Liver (tissue), 8 donors: ENCODE measurements at regions not wholly inside any gene's neighbourhood (a gene's known extent, or its start where the extent isn't known, plus 50 kb on each side); places are given as distances from the start of the nearest gene placed in this dataset.

Source experiments
- DNase-seq: peaks from one replicate; pipeline ENCODE4 v3.0.0-alpha.2; 2017; ENCODE audit warnings: low spot score
- H3K27ac ChIP-seq, 2 donors: one replicate each; pipeline ENCODE4 v1.7.0; 2013; ENCODE audit warnings: inconsistent platforms in 2 of 2, low read length in 2 of 2, control low read depth in 1 of 2, low read depth in 1 of 2, mild to moderate bottlenecking in 1 of 2
- H3K27me3 ChIP-seq, 4 donors: one replicate each; pipeline versions ENCODE4 v1.6.1 to v1.7.0; 2013; ENCODE audit warnings: low read length in 3 of 4, inconsistent platforms in 1 of 4, mild to moderate bottlenecking in 1 of 4, moderate library complexity in 1 of 4; ENCODE audit not compliant: control insufficient read depth in 4 of 4, insufficient read depth in 4 of 4
- H3K36me3 ChIP-seq, 4 donors: one replicate each; pipeline versions ENCODE4 v1.6.1 to v1.7.0; 2013; ENCODE audit warnings: low read length in 3 of 4, mild to moderate bottlenecking in 3 of 4, low read depth in 1 of 4, moderate library complexity in 1 of 4; ENCODE audit not compliant: control insufficient read depth in 4 of 4, insufficient read depth in 3 of 4
- H3K4me1 ChIP-seq, 4 donors: one replicate each; pipeline versions ENCODE4 v1.6.1 to v1.7.0; 2013; ENCODE audit warnings: low read length in 3 of 4, mild to moderate bottlenecking in 3 of 4, moderate library complexity in 1 of 4; ENCODE audit not compliant: control insufficient read depth in 4 of 4, insufficient read depth in 4 of 4
- H3K4me3 ChIP-seq, 3 donors: one replicate each; pipeline versions ENCODE4 v1.6.1 to v1.7.0; 2013; ENCODE audit warnings: low read length in 3 of 3, control low read depth in 1 of 3, low read depth in 1 of 3, mild to moderate bottlenecking in 1 of 3
- H3K9ac ChIP-seq, 2 donors: one replicate each; pipeline ENCODE4 v1.7.0; 2013; ENCODE audit warnings: low read length in 2 of 2, mild to moderate bottlenecking in 2 of 2, moderate library complexity in 2 of 2, control low read depth in 1 of 2, low read depth in 1 of 2
- H3K9me3 ChIP-seq, 4 donors: one replicate each; pipeline versions ENCODE4 v1.6.1 to v1.7.0; 2013; ENCODE audit warnings: low read length in 3 of 4; ENCODE audit not compliant: control insufficient read depth in 4 of 4
- FOXA1 ChIP-seq: IDR thresholded peaks from 2 replicates; pipeline ENCODE4 v1.6.1; 2016; ENCODE audit warnings: antibody characterized with exemption
- FOXA2 ChIP-seq: IDR thresholded peaks from 2 replicates; pipeline ENCODE4 v1.6.1; 2016; ENCODE audit warnings: antibody characterized with exemption
- GABPA ChIP-seq, 2 donors: IDR thresholded peaks in 1 of 2; conservative IDR thresholded peaks in 1 of 2; 2 replicates each; pipeline ENCODE4 v1.6.1; 2016; ENCODE audit warnings: antibody characterized with exemption in 2 of 2, mild to moderate bottlenecking in 1 of 2, moderate library complexity in 1 of 2
- HNF4G ChIP-seq: IDR thresholded peaks from 2 replicates; pipeline ENCODE4 v1.6.1; 2016; ENCODE audit warnings: antibody characterized with exemption
- NR2F2 ChIP-seq: IDR thresholded peaks from 2 replicates; pipeline ENCODE4 v1.6.1; 2016; ENCODE audit warnings: antibody characterized with exemption
- RAD21 ChIP-seq, 2 donors: IDR thresholded peaks; 2 replicates each; pipeline ENCODE4 v1.6.1; 2016; ENCODE audit warnings: antibody characterized with exemption in 2 of 2, mild to moderate bottlenecking in 2 of 2
- RXRA ChIP-seq, 2 donors: IDR thresholded peaks; 2 replicates each; pipeline ENCODE4 v1.6.1; 2017 to 2018; ENCODE audit warnings: antibody characterized with exemption in 2 of 2, mild to moderate bottlenecking in 1 of 2
- SP1 ChIP-seq: IDR thresholded peaks from 2 replicates; pipeline ENCODE4 v1.6.1; 2018; ENCODE audit warnings: antibody characterized with exemption, mild to moderate bottlenecking
- YY1 ChIP-seq: IDR thresholded peaks from 2 replicates; pipeline ENCODE4 v1.6.1; 2016; ENCODE audit warnings: antibody characterized with exemption, mild to moderate bottlenecking
- WGBS: extraction: QIAGEN DNeasy Blood & Tissue Kit; methylation state at CpG from one replicate; pipeline ENCODE4 v1.1.7; 2013; 5-methylcytosine and 5-hydroxymethylcytosine counted together
- TF ChIP-seq, protein P1 (sequence below): fragments of 150-350 bp; IDR thresholded peaks from 2 replicates; pipeline ENCODE4 v1.5.1; 2017; ENCODE audit warnings: improper control_type of control experiment, low read depth, low read length; ENCODE audit not compliant: missing input control
- TF ChIP-seq, protein P2 (sequence below): IDR thresholded peaks from 2 replicates; pipeline ENCODE4 v1.6.1; 2016; ENCODE audit warnings: antibody characterized with exemption, mild to moderate bottlenecking
- TF ChIP-seq, protein P3 (sequence below): IDR thresholded peaks from 2 replicates; pipeline ENCODE4 v1.6.1; 2016; ENCODE audit warnings: antibody characterized with exemption
- TF ChIP-seq, protein P4 (sequence below): IDR thresholded peaks from 2 replicates; pipeline ENCODE4 v1.6.1; 2016; ENCODE audit warnings: antibody characterized with exemption
- TF ChIP-seq, protein P5 (sequence below): IDR thresholded peaks from 2 replicates; pipeline ENCODE4 v1.6.1; 2016; ENCODE audit warnings: antibody characterized with exemption
- donor health status: healthy.
- donor health status: healthy.
- donor health status: healthy.
- donor health status: healthy.
- donor health status: healthy.

DNA sequence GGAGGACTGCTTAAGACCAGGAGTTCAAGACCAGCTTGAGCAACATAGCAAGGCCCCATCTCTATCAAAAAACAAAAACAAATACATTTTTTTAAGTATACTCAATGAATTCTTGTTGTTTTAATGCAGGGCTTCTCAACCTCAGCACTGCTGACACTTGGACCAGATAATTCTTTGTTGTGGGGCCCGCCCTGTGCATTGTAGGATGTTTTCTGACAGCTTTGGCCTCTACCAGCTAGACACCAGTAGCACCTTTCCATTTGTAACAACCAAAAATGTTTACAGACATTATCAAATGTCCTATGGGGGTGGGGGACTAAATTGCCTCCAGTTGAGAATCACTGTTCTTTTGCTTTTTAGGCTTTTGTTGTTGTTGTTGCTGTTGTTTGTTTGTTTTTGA lies 128.1 kb upstream of the MDM1 start:
- no peak for DNase-seq
- H3K4me3 ChIP-seq: no peak overlapping the region
- peaks cover 0 to 4% (median 0%) of the 10 kb centered on the region in 4 donors for H3K4me1 ChIP-seq
- no peaks in the 10 kb centered on the region for H3K27me3 ChIP-seq
- no peaks in the 10 kb centered on the region for H3K9me3 ChIP-seq
- no peaks in the 10 kb centered on the region for H3K36me3 ChIP-seq
- no peak overlapping the region for H3K9ac ChIP-seq
- no peak for TF ChIP-seq YY1
- TF ChIP-seq, protein P1, sequence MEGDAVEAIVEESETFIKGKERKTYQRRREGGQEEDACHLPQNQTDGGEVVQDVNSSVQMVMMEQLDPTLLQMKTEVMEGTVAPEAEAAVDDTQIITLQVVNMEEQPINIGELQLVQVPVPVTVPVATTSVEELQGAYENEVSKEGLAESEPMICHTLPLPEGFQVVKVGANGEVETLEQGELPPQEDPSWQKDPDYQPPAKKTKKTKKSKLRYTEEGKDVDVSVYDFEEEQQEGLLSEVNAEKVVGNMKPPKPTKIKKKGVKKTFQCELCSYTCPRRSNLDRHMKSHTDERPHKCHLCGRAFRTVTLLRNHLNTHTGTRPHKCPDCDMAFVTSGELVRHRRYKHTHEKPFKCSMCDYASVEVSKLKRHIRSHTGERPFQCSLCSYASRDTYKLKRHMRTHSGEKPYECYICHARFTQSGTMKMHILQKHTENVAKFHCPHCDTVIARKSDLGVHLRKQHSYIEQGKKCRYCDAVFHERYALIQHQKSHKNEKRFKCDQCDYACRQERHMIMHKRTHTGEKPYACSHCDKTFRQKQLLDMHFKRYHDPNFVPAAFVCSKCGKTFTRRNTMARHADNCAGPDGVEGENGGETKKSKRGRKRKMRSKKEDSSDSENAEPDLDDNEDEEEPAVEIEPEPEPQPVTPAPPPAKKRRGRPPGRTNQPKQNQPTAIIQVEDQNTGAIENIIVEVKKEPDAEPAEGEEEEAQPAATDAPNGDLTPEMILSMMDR: no peak
- TF ChIP-seq, protein P2, sequence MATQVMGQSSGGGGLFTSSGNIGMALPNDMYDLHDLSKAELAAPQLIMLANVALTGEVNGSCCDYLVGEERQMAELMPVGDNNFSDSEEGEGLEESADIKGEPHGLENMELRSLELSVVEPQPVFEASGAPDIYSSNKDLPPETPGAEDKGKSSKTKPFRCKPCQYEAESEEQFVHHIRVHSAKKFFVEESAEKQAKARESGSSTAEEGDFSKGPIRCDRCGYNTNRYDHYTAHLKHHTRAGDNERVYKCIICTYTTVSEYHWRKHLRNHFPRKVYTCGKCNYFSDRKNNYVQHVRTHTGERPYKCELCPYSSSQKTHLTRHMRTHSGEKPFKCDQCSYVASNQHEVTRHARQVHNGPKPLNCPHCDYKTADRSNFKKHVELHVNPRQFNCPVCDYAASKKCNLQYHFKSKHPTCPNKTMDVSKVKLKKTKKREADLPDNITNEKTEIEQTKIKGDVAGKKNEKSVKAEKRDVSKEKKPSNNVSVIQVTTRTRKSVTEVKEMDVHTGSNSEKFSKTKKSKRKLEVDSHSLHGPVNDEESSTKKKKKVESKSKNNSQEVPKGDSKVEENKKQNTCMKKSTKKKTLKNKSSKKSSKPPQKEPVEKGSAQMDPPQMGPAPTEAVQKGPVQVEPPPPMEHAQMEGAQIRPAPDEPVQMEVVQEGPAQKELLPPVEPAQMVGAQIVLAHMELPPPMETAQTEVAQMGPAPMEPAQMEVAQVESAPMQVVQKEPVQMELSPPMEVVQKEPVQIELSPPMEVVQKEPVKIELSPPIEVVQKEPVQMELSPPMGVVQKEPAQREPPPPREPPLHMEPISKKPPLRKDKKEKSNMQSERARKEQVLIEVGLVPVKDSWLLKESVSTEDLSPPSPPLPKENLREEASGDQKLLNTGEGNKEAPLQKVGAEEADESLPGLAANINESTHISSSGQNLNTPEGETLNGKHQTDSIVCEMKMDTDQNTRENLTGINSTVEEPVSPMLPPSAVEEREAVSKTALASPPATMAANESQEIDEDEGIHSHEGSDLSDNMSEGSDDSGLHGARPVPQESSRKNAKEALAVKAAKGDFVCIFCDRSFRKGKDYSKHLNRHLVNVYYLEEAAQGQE: no peak
- no peak for TF ChIP-seq RAD21 (IDR thresholded peaks at IDR 0.05)
- no peak for TF ChIP-seq RXRA (IDR thresholded peaks at IDR 0.05)
- TF ChIP-seq GABPA (IDR thresholded peaks at IDR 0.05 in 1 of 2, conservative IDR thresholded peaks at IDR 0.05 in 1 of 2): no peak
- TF ChIP-seq, protein P3, sequence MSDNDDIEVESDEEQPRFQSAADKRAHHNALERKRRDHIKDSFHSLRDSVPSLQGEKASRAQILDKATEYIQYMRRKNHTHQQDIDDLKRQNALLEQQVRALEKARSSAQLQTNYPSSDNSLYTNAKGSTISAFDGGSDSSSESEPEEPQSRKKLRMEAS: no peak
- TF ChIP-seq, protein P4, sequence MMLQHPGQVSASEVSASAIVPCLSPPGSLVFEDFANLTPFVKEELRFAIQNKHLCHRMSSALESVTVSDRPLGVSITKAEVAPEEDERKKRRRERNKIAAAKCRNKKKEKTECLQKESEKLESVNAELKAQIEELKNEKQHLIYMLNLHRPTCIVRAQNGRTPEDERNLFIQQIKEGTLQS: no peak
- no peak for TF ChIP-seq SP1
- TF ChIP-seq NR2F2: no peak
- no peak for TF ChIP-seq HNF4G
- WGBS: 95% methylated on average over 1 of the region's 1 CpG
- H3K27ac ChIP-seq: no peak overlapping the region

DNA sequence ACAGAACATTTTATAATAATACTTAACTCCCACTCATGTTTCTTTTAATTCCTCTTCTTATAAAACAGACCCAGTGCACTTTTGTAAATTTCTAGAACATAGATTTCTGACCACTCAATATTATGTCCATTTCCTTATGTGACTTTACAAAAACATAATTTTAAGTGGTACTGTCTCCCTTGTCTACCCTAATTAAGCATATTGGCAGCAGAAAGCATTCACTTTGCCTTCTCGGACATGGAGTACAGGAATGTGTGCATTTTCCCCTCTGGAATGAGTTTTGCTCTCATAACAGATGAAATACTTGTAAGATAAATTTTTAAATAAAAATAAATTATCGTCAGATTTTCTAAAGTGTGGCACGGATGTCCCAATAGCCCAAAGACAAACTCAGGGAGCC lies 129.5 kb upstream of the MDM1 start:
- H3K36me3 ChIP-seq: no peaks in the 10 kb centered on the region
- TF ChIP-seq, protein P4: no peak
- TF ChIP-seq NR2F2 (no peak), RXRA (IDR thresholded peaks at IDR 0.05) (no peak)

DNA sequence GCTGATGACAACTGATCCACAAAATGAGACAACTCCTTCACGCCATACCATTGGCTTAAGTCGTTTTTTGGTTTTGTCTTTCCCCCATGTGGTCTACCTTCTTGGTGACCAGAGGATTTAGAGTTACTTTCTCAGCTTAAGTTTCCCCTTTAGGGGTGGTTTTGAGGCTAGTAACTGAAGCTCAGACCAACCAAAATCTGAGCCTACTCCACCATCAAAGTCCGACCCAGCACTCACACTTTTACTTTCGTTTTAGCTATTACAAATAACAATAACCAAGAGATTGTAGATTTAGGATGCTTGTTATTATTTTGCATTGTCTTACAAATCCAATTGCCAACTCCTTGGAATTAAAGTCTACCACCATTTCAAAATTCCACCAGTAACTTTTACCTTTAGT lies 130.6 kb upstream of the MDM1 start:
- Histone ChIP-seq H3K9me3 (no peaks in the 10 kb centered on the region), H3K27me3 (no peaks in the 10 kb centered on the region), H3K36me3 (no peaks in the 10 kb centered on the region), H3K4me3 (peak overlapping the region in 1 of 3 donors; percentile 13), H3K9ac (no peak overlapping the region), H3K27ac (no peak overlapping the region), H3K4me1 (no peaks in the 10 kb centered on the region)
- WGBS: 72% methylated on average over 4 of the region's 4 CpGs
- no peak for DNase-seq
- TF ChIP-seq, protein P3: no peak
- TF ChIP-seq HNF4G (no peak), FOXA1 (no peak), FOXA2 (no peak), YY1 (no peak)
- TF ChIP-seq, protein P4: no peak
- TF ChIP-seq, protein P5, sequence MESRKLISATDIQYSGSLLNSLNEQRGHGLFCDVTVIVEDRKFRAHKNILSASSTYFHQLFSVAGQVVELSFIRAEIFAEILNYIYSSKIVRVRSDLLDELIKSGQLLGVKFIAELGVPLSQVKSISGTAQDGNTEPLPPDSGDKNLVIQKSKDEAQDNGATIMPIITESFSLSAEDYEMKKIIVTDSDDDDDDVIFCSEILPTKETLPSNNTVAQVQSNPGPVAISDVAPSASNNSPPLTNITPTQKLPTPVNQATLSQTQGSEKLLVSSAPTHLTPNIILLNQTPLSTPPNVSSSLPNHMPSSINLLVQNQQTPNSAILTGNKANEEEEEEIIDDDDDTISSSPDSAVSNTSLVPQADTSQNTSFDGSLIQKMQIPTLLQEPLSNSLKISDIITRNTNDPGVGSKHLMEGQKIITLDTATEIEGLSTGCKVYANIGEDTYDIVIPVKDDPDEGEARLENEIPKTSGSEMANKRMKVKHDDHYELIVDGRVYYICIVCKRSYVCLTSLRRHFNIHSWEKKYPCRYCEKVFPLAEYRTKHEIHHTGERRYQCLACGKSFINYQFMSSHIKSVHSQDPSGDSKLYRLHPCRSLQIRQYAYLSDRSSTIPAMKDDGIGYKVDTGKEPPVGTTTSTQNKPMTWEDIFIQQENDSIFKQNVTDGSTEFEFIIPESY: no peak

More for the DNA sequence above, 129.5 kb upstream of the MDM1 start:
- H3K27me3 ChIP-seq: no peaks in the 10 kb centered on the region
- 85% methylated on average over 3 of the region's 3 CpGs for WGBS
- H3K4me3 ChIP-seq: no peak overlapping the region
- no peak overlapping the region for H3K27ac ChIP-seq
- H3K9me3 ChIP-seq: no peaks in the 10 kb centered on the region
- no peak for DNase-seq
- H3K4me1 ChIP-seq: no peaks in the 10 kb centered on the region
- H3K9ac ChIP-seq: no peak overlapping the region
